OCI-LY3 (cell line): ENCODE measurements at regions not wholly inside any gene's neighbourhood (a gene's known extent, or its start where the extent isn't known, plus 50 kb on each side); places are given as distances from the start of the nearest gene placed in this dataset.
"Not testable (repeated sequence)": the region's sequence is repeated elsewhere in the genome, so short reads cannot be mapped to it uniquely, and the experiment has no call there.

Source experiments
- H2AFZ ChIP-seq: fragments of 200-600, 300-600 bp; shearing (Covaris generic); 2 replicates; pipeline ENCODE4 v1.6.0; 2014; ENCODE audit warnings: antibody characterized with exemption, low read depth, low read length
- H3K27ac ChIP-seq: fragments of 200-600, 300-600 bp; sonication (generic); 2 replicates; pipeline ENCODE4 v1.5.1; 2014; ENCODE audit warnings: mild to moderate bottlenecking, low read length, moderate library complexity, mixed read lengths
- H3K27me3 ChIP-seq: fragments of 200-600, 300-600 bp; sonication (generic); 2 replicates; pipeline ENCODE4 v1.6.1; 2014; ENCODE audit warnings: low read depth, low read length, mixed read lengths
- H3K36me3 ChIP-seq: fragments of 200-600, 300-600 bp; sonication (generic); replicated peaks from 2 replicates; pipeline ENCODE3; 2014; ENCODE audit warnings: low read depth, low read length, mixed read lengths
- H3K4me1 ChIP-seq: fragments of 300-600, 200-600 bp; sonication (generic); 2 replicates; pipeline ENCODE4 v1.6.1; 2014; ENCODE audit warnings: low read length, mixed read lengths
- H3K4me2 ChIP-seq: fragments of 200-600, 300-600 bp; sonication (generic); 2 replicates; pipeline ENCODE4 v1.6.1; 2014; ENCODE audit warnings: low read length, mixed read lengths
- H3K4me3 ChIP-seq: fragments of 300-600, 200-600 bp; sonication (generic); 2 replicates; pipeline ENCODE4 v1.5.1; 2014; ENCODE audit warnings: antibody characterized with exemption, mild to moderate bottlenecking, low read length, moderate library complexity
- H3K79me2 ChIP-seq: fragments of 300-600, 200-600 bp; shearing (Covaris generic); 2 replicates; pipeline ENCODE4 v1.6.1; 2014; ENCODE audit warnings: mild to moderate bottlenecking, low read length, mixed read lengths
- H3K9ac ChIP-seq: fragments of 300-600, 200-600 bp; shearing (Covaris generic); 2 replicates; pipeline ENCODE4 v1.6.0; 2014; ENCODE audit warnings: mild to moderate bottlenecking, low read length, moderate library complexity
- H3K9me3 ChIP-seq: fragments of 200-600, 300-600 bp; shearing (Covaris generic); 2 replicates; pipeline ENCODE4 v1.6.1; 2014; ENCODE audit warnings: low read length, mixed read lengths; ENCODE audit not compliant: insufficient read depth
- H4K20me1 ChIP-seq: fragments of 200-600, 300-600 bp; sonication (generic); 2 replicates; pipeline ENCODE4 v1.6.1; 2016; ENCODE audit warnings: low read length, mixed read lengths; ENCODE audit not compliant: insufficient read depth
- EZH2phosphoT487 ChIP-seq: fragments of 200-600 bp; shearing (Covaris generic); IDR thresholded peaks from 2 replicates; pipeline ENCODE4 v1.6.1; 2018; ENCODE audit warnings: antibody characterized with exemption, mixed run types, low read depth
- TF ChIP-seq, protein P1 (sequence below): fragments of 200-600, 300-600 bp; sonication (generic); IDR thresholded peaks from 2 replicates; pipeline ENCODE4 v1.5.1; 2014; ENCODE audit warnings: antibody characterized with exemption, low read length, low read depth

DNA sequence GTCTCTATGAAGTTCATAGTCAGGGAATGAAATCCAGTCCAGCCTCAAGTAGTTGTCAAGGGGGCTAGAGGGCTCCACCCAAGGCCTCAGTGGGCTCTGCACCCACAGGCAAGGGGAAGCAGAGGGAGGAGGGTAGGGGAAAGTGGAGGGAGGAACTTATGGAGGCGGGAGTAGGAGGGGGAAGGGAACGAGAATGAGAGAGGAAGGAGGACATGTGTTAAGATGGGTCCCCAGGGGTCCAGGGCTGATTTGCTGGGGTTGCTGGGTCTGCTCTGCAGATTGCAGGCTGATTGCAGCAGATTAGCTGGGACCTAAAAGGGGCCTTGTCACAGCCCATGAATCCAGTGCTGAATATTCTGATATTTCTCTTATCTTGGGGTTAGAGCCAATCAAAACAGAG is 166.9 kb upstream of the IL12B start:
- no peaks in the 10 kb centered on the region for H3K9me3 ChIP-seq
- H3K4me2 ChIP-seq, result peak overlapping the region; percentile 81
- peaks cover 39% of the 10 kb centered on the region for H3K36me3 ChIP-seq
- H3K27me3 ChIP-seq, result no peaks in the 10 kb centered on the region
- peak overlapping the region; percentile 43 for H3K4me3 ChIP-seq
- peaks cover 7% of the 10 kb centered on the region for H3K79me2 ChIP-seq
- no peak overlapping the region for H2AFZ ChIP-seq
- peaks cover 58% of the 10 kb centered on the region for H3K4me1 ChIP-seq
- no peaks in the 10 kb centered on the region for H4K20me1 ChIP-seq
- peak overlapping the region; percentile 96 for H3K9ac ChIP-seq
- H3K27ac ChIP-seq, result peak overlapping the region; percentile 100
- no peak for TF ChIP-seq EZH2phosphoT487
- TF ChIP-seq, protein P1, sequence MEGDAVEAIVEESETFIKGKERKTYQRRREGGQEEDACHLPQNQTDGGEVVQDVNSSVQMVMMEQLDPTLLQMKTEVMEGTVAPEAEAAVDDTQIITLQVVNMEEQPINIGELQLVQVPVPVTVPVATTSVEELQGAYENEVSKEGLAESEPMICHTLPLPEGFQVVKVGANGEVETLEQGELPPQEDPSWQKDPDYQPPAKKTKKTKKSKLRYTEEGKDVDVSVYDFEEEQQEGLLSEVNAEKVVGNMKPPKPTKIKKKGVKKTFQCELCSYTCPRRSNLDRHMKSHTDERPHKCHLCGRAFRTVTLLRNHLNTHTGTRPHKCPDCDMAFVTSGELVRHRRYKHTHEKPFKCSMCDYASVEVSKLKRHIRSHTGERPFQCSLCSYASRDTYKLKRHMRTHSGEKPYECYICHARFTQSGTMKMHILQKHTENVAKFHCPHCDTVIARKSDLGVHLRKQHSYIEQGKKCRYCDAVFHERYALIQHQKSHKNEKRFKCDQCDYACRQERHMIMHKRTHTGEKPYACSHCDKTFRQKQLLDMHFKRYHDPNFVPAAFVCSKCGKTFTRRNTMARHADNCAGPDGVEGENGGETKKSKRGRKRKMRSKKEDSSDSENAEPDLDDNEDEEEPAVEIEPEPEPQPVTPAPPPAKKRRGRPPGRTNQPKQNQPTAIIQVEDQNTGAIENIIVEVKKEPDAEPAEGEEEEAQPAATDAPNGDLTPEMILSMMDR, result no peak

GRCh38 chr5:159498630-159499029 is 168.3 kb upstream of the IL12B start:
- no peak overlapping the region for H3K4me2 ChIP-seq
- TF ChIP-seq, protein P1, result no peak
- no peak for TF ChIP-seq EZH2phosphoT487
- H3K79me2 ChIP-seq, result peaks cover 7% of the 10 kb centered on the region
- H3K9ac ChIP-seq, result peak overlapping the region; percentile 96; the same call in 1 of the 2 replicates
- peaks cover 53% of the 10 kb centered on the region for H3K4me1 ChIP-seq
- peak overlapping the region; percentile 100 for H3K27ac ChIP-seq
- no peaks in the 10 kb centered on the region for H3K9me3 ChIP-seq
- H3K4me3 ChIP-seq, result no peak overlapping the region
- H2AFZ ChIP-seq, result no peak overlapping the region
- H4K20me1 ChIP-seq, result no peaks in the 10 kb centered on the region
- no peaks in the 10 kb centered on the region for H3K27me3 ChIP-seq
- peaks cover 28% of the 10 kb centered on the region for H3K36me3 ChIP-seq

DNA sequence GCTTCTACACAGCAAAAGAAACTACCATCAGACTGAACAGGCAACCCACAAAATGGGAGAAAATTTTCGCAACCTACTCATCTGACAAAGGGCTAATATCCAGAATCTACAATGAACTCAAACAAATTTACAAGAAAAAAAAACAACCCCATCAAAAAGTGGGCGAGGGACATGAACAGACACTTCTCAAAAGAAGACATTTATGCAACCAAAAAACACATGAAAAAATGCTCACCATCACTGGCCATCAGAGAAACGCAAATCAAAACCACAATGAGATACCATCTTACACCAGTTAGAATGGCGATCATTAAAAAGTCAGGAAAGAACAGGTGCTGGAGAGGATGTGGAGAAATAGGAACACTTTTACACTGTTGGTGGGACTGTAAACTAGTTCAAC is 171.8 kb upstream of the IL12B start:
- H3K9ac ChIP-seq, H3K4me2 ChIP-seq, H2AFZ ChIP-seq, H3K27ac ChIP-seq, H3K9me3 ChIP-seq, H4K20me1 ChIP-seq, H3K27me3 ChIP-seq, H3K4me3 ChIP-seq, H3K79me2 ChIP-seq: not testable (repeated sequence)
- H3K4me1 ChIP-seq, result peaks cover 23% of the 10 kb centered on the region
- H3K36me3 ChIP-seq, result peaks cover 21% of the 10 kb centered on the region

GRCh38 chr5:159503236-159503635 is 172.9 kb upstream of the IL12B start:
- H3K4me2 ChIP-seq, result no peak overlapping the region
- no peaks in the 10 kb centered on the region for H3K27me3 ChIP-seq
- no peak for TF ChIP-seq EZH2phosphoT487
- TF ChIP-seq, protein P1, result no peak
- peaks cover 17% of the 10 kb centered on the region for H3K36me3 ChIP-seq
- H3K4me3 ChIP-seq, result no peak overlapping the region
- no peak overlapping the region for H3K27ac ChIP-seq
- H3K4me1 ChIP-seq, result peaks cover 11% of the 10 kb centered on the region
- H3K79me2 ChIP-seq, result peaks cover 6% of the 10 kb centered on the region
- no peaks in the 10 kb centered on the region for H3K9me3 ChIP-seq
- H2AFZ ChIP-seq, result no peak overlapping the region
- H3K9ac ChIP-seq, result no peak overlapping the region
- H4K20me1 ChIP-seq, result no peaks in the 10 kb centered on the region
